NOMO-1 (cell line): ENCODE measurements at regions not wholly inside any gene's neighbourhood (a gene's known extent, or its start where the extent isn't known, plus 50 kb on each side); places are given as distances from the start of the nearest gene placed in this dataset.
"Not testable (repeated sequence)": the region's sequence is repeated elsewhere in the genome, so short reads cannot be mapped to it uniquely, and the experiment has no call there.

Source experiments
- DNase-seq, 2 experiments: peaks; one replicate each; lab custom pipeline; 2025; ENCODE audit not compliant: unreplicated experiment in 2 of 2; lab: John Stamatoyannopoulos, UW

DNA sequence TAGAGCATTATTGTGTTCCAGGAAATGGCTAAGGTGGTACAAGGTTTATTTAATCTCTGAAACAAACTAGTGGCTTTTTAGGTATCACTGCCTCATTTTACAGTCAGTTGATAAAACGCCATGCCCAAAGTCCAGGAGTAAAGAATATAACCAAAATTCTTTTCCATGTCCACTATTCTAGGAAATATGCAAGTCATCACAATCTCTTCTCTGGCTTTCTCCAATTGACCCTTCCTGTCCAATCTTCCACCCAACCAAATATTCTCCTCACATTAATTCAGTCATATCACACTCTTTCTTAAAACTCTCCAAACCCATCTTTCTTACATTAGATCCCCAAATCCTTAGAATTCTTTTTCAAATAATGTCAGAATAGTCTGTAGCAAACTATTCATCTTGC, 1110.0 kb upstream of the CDH8 start:
- no peak for DNase-seq

DNA sequence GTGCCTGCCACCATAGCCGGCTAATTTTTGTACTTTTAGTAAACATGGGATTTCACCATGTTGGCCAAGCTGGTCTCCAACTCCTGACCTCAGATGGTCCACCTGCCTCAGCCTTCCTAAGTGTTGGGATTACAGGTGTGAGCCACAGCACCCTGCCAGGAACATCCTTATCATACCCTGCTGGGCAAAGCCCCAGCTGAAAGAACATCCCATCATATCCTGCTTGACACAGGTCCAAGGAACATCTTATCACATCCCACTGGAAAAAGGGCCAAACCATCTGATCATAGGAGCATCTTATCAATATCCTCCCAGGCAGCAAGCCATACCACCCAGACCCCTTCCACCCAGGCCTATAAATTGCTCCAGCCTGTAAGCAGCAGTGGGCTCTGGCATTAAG, 1109.2 kb upstream of the CDH8 start:
- DNase-seq = no peak

DNA sequence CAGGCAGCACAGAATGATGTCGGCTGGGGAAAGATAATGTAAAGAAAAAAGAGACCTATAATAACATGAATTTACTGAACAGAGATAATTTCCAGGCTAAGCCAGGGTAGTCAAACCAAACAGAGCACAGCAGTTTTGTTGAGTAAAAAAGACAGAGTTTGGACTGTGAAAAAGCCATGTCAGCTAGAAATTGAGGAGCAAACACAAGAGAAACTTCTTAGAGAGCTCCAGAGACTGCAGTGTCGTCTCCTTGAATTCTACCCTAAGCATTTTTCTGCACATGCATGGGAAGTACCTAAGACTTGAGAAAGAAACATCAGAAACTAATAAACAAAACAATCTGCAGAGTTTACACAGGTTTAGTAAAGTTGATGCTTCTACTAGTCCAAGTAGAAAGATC, 1098.8 kb upstream of the CDH8 start:
- DNase-seq = no peak

DNA sequence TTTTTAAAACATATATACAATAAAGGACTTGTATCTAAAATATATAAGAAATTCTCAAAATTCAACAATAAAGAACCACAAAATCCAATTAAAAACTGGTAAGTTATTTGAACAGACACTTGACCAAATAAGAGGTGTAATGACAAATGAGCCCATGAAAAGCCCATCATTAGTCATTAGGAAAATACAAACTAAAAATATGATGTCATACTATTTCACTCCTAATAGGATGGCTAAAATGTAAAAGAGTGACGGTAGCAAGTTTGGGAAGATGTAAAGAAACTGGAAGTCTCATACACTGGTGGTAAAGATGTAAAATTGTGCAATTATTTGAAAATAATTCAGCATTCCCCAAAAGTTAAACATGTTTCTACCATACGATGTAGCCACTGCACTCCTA, 1095.3 kb upstream of the CDH8 start:
- DNase-seq = no peak

DNA sequence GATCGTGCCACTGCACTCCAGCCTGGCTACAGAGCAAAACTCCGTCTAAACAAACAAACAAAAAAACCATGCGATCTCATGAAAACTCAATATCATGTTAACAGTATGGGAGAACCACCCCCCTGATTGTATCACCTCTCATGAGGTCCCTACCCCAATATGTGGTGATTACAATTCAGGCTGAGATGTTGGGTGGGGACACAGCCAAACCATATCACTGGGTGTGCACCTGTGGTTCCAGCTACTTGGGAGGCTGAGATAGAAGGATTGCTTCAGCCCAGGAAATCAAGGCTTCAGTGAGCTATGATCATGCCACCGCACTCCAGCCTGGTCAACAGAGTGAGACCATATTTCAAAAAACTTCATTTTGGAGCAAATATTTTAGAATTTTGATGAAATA, 1094.7 kb upstream of the CDH8 start:
- no peak for DNase-seq

DNA sequence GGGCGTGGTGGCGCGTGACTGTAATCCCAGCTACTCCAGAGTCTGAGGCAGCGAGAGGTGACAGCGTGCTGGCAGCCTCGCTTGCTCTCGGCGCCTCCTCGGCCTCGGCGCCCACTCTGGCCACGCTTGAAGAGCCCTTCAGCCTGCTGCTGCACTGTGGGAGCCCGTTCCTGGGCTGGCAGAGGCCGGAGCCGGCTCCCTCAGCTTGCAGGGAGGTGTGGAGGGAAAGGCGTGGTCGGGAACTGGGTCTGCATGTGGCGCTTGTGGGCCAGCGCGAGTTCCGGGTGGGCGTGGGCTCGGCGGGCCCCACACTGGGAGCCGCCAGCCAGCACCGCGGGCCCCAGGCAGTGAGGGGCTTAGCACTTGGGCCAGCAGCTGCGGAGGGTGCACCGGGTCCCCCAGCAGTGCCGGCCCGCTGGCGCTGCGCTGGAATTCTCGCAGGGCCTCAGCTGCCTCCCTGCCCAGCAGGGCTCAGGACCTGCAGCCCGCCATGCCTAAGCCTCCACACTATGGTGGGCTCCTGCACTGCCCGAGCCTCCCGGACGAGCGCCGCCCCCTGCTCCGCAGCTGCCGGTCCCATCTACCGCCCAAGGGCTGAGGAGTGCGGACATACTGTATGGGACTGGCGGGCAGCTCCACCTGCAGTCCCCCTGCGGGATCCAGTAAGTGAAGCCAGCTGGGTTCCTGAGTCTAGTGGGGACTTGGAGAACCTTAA, 1093.3 kb upstream of the CDH8 start:
- DNase-seq = no peak

DNA sequence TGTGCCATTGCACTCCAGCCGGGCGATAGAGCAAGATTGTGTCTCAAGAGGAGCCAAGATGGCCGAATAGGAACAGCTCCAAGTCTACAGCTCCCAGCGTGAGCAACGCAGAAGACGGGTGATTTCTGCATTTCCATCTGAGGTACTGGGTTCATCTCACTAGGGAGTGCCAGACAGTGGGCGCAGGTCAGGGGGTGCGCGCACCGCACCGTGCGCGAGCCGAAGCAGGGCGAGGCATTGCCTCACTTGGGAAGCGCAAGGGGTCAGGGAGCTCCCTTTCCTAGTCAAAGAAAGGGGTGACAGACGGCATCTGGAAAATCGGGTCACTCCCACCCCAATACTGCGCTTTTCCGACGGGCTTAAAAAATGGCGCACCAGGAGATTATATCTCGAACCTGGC, 1083.7 kb upstream of the CDH8 start:
- not testable (repeated sequence) for DNase-seq

DNA sequence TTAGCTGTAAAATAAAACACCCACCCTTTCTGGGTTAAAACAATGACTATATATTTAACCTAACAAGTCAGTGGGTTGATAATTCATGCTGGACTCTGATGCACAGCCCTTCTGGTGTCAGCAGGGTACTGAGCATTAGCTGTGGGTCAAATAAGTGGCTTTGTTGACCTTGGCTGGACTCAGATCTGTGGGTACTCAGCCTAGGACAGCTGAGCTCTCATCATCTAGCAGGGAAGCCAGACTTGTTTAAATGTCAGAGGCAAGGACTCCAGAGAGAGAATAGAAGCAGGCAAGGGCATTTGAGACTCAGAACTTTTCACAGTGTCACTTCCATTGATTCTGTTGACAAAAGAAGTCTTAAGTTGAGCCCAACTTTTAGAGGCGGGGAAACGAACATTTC, 1063.8 kb upstream of the CDH8 start:
- DNase-seq = no peak

DNA sequence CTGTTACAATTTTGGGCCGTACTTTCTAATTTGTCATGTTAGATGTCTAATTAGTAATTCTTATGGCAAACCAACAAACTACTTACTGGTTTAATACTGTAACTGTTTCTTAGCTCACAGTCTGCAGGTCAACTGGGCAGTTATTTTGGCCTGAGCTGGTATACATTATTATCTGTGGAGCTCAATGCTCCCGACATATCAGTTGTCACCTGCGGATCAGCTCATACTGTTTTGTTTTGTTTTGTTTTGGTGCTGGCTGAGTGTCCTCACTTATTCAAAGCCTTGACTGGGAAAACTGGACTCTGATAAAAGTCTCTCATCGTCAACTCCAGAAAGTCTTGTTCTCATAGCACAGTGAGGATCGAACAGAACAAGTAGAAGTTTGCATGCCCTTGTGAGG, 1060.6 kb upstream of the CDH8 start:
- DNase-seq = no peak

DNA sequence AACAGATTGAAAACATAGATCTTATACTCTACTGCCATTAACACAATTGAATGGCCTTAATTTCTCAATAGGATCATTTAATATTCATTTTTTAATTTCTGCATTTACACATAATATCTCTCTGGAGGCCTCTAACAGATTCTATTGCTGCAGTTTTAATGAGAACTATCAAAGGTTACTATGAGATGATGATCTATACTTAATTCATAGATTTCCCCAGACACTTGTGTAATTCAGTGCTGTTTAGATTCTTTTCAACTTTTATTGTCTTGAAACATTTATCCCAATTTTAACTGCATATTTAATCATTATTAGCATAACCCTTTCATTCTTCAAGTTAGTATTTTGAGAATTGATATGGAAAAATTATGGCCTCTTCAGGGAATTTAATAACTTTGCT, 1056.5 kb upstream of the CDH8 start:
- no peak for DNase-seq

DNA sequence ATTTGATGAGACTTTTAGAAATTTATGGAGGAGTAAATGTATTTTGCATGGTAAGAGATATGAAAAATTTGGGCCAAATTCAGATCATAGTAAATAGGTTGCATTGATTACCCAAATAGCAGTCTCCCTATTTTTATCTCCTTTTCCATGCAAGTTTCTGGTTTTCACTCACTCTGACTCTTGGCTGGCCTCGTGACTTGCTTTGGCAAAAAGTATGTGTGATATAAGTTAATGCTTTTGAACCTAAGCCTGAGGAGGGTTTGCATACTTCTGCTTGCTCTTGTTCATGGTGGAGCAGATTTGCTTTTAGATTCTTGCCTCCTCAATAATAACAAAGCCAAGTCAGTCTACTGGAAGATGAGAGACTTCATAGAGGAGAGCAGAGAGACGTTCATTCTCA, 1045.9 kb upstream of the CDH8 start:
- DNase-seq = no peak

DNA sequence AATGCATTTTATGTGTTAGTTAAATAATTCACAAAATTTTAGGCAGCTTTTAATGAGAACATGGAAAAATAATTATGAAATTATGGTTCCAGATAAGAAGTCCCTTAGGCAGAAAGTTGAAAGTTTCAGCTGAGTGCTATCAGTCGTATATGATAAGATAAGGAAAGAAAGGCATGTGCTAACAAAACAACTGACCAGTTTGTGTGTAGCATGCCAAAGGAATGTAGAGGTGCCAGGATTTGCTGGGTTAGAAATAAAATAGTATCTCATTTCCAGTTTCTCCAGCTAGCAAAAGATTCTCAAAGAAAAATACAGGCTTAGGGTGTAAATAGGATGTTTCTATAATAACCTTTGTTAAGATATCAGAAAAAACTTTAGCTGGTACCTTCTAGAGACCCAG, 1044.5 kb upstream of the CDH8 start:
- DNase-seq = no peak

DNA sequence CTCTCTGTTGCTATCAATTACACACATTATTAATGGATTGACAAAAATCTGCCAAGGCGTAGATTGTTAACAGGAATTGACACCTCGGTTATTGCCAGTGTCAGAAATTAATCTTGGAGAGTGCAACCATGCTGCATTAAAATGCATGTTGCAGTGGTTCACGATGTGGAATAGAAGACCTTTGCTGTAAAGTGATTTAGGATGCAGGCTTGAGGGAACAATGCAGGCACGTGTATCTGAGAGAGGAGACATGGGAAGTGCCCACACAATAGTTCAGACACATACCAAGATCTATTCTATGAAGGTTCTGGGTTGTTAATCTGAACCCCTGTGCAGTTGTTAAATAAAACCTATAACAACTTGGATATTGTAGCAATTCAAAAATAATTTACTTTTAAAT, 1032.8 kb upstream of the CDH8 start:
- no peak for DNase-seq

DNA sequence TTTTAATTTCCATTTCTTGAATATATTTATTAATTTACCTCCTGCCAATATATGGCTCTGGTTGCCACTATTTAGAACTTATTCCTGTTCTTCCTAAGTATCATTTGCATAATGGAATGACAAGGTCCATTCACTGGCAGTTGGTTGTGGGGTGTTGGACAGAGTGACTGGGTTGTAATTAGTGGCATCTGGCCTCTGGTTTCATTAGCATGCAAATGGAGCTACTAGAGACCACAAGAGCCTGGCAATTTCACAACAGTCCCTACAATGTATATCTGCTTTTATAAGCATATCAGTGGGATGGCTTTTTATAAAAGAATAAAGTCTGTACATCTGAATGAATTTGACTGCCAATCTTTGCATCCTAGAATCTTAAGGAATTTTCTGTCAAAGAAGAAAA, 1030.9 kb upstream of the CDH8 start:
- DNase-seq = no peak

DNA sequence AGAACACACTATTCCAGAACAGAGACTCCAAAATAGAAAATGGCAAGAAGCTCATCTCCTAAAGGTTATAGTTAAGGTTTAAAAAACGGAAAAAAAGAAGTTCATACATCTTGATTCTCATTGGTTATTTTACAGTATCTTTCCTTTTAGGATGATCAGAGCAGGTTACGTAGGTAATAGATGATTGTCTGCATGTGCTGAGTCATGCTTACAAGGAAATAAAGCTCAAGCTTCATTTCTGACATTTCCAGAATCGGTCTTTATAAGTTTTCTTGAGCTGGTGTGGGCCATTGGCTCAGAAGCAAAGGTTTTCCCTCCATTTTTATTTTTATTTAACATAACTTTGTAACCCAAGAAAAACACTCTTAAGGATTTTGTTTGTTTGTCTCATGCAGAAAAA, 1030.3 kb upstream of the CDH8 start:
- DNase-seq = no peak

DNA sequence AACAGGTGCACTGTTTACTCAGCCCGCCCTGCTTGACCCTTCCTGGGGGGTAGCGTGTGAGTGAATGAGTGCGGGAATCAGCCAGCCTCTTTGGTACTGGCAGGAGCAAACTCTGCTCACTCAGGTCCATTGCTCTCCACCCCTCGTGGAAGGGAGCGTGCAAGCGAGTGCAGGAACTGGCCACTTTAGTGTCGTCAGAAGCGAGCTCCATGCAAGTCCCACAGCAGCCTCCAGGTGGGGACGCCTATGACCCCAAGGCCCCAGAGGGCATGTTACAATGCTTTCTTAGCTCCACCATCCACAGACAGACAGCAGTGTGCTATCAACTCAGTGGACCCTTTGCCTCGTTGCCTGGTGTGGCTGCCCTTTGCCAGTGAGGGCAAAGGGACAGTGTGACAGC, 1025.1 kb upstream of the CDH8 start:
- DNase-seq = no peak

DNA sequence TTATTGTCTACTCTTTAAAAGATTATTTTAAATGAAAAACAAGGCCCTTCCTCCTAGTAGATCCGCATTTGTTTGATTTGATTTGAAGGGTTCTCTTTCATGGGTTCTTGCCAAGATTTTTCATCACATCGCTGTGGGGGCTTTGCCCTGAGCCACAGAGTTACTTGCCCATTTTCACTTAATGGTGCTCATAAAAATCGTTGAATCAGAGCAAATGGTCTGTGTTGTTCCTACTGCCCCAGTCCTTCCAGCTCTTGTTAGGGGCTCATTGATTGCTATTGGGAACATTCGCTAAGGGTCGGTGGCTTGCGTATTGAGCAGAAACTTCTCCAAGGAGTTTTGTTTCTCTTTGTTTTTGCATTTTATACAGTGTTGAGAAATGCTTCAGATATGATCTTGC, 1023.4 kb upstream of the CDH8 start:
- DNase-seq = no peak

DNA sequence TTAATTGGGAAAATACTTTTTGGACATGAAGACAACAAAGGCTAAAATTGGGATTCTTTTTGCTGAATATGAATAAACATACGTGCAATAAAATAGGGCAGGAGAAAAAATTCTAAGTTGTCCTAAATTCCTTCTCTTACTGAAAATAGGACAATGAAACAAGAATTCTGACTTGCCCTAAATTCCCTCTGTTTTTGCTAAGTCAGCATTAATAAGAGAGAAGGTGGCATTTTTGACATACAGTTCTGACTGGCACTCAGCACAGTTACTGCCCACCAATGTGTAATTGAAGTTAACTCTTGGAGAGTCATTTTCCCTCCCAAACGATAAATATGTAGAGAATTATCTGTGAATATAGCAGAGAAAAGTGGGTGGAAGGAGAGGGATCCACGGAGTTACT, 1021.1 kb upstream of the CDH8 start:
- no peak for DNase-seq

DNA sequence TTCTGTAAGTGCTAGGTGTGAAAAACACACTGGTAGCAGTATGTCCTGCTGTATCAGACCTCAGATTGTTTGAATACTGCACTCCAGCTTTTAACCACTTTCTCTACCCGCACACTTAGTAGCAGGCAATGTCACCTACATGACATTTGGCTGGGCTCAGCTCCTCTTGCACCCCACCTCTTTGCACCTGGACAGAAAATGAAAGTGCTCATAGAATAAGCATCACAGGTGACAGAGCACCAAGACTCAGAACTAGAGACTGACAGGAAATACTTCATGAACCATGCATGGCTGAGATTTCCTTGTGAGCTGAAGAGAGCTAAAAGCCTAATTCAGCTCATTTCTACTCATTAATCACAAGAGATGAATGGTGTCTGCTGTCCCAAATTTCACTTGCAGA, 1014.2 kb upstream of the CDH8 start:
- no peak for DNase-seq

DNA sequence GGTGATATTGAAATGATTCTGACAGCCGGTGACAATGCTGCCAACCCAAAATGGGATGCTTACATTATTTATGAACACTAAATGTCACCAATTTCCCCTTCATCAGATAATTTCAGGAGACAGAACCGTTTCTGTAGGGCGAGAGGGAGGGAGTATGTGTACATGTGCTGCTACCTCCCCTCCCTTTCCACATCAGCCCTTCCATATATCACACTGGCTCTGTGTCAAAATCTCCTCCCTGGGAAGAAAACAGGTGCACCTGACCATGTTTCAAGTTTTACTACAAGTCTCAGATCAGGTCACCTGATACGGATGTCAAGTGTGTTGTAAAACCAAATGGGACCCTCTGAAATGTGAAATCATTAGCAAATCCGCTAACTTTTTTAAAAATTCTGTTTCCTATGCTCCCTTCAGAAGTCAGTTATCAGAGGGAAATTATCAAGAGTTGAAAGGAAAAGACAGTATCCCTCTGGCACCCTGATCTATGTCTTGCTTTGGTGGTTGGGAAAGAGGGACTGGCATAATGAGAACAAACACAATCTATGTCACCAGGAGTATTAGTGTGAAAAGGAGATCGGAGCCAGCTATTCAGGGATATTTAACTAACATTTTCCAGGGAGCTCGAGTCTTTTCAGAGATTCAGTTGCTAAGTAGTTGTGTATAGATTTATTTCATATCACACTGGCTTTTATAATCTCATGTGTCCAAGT, 1002.3 kb upstream of the CDH8 start:
- DNase-seq = no peak

DNA sequence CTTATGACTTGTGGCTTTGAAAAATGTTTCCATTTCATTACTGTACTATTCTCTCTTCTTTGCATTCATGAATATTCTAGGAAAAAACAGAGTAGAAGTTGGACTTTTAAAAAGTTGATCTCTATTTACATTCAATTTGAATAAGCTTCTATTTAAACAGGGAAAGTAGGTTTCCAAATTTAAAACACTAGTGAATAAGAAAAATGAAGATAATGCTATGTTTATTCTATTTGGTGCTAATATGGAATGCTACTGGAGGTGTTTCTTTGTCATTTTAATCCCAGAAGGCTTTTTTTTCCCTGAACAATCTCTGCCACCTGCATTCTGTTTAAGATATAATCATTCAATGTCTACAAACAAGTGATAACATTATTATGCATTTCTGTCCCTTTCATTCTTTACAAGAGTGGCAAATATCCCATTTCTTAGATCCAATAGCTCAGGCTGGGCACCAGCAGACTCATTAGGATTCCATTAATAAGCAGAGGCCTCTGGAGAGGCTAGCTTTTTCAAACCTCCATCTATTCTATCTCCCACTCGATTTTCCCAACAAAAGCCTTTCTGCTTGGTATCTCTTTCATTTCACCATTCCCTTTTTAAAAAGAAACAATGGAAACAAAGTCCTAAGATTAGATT, 1001.6 kb upstream of the CDH8 start:
- DNase-seq = no peak

DNA sequence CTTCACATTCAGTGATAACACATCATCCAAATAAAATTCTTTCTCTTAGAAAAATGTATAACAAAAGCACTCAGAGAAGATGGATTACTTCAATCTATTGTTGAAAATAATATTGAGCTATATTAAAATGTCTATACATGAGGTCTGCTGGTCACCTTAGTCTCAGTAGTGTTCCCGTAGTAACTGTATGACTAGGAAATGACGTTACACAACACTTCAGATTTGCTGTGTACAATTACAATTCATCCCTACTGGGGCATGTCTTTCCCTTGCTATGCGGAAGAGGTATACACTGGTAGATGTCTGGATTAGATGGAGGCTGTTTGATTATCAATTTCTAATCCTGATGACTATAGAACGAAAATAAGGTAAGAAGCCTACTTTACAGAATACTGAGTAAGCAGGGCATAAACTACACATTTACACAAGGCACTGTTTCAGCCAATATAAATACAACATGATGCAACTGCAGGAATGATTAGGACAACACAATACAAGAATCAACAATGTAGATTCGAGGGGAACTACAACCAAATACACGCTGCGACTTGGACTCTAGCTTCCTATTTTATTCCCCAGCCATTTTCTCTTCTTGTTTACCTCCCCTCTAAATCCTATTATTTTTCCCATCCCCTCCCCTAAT, 982.5 kb upstream of the CDH8 start:
- DNase-seq = no peak
